ENCODE measurements at regions not wholly inside any gene's neighbourhood (a gene's known extent, or its start where the extent isn't known, plus 50 kb on each side); places are given as distances from the start of the nearest gene placed in this dataset.

- dilution Hi-C loops (cut with MboI; ENCODE audit: extremely low pct_ligation_motif_present, low sequenced_read_pairs) (no loop called here), intact Hi-C loops (cut with micrococcal nuclease) (no loop called here)
- H3K9me1 ChIP-seq (replicated peaks; ENCODE audit: control insufficient read depth, extremely low read depth, insufficient read depth, low read length): no peaks in the 10 kb centered on the region
- H3K4me1 ChIP-seq (ENCODE audit: control insufficient read depth, extremely low read depth, insufficient read depth, low read length): no peaks in the 10 kb centered on the region
- FAIRE-seq: no peak
- no peak overlapping the region for H2AFZ ChIP-seq (ENCODE audit: low read depth, low read length)
- H3K79me2 ChIP-seq (ENCODE audit: control insufficient read depth, insufficient read depth, low read length): no peaks in the 10 kb centered on the region
- H4K20me1 ChIP-seq (replicated peaks; ENCODE audit: control insufficient read depth, extremely low read depth, insufficient read depth, low read length): no peaks in the 10 kb centered on the region
- H3K9me3 ChIP-seq (replicated peaks; ENCODE audit: control insufficient read depth, insufficient read depth, low read length): no peaks in the 10 kb centered on the region
- H3K9ac ChIP-seq (replicated peaks; ENCODE audit: extremely low read depth, insufficient read depth, low read length): no peak overlapping the region
- H3K27me3 ChIP-seq (ENCODE audit: control insufficient read depth in 2 of 2, insufficient read depth in 2 of 2, low read length in 2 of 2): no peaks in the 10 kb centered on the region
- no peak overlapping the region for H3K27ac ChIP-seq (ENCODE audit: insufficient read depth, low read depth, low read length)
- POLR2A ChIA-PET: no interaction called here
- no TSS peak for BruUV-seq (replicated peaks)
- no peak for DNase-seq (ENCODE audit: low read depth, low spot score)
- H3K36me3 ChIP-seq (ENCODE audit: control insufficient read depth in 2 of 2, extremely low read depth in 1 of 2, insufficient read depth in 2 of 2, low read length in 2 of 2): no peaks in the 10 kb centered on the region
- CTCF ChIA-PET: interaction anchor here (0.9 kb wide), 1 partner anchor 104 kb away, joined by 3 read pairs; no protein-coding TSS in a partner anchor
- no peak overlapping the region for H3K4me3 ChIP-seq (replicated peaks in 1 of 3; ENCODE audit: insufficient read depth in 1 of 3, low read depth in 1 of 3, low read length in 3 of 3)
- H3K4me2 ChIP-seq (ENCODE audit: insufficient read depth, low read length): no peak overlapping the region
- TF ChIP-seq POLR2A (IDR thresholded peaks at IDR 0.05; ENCODE audit: low read depth, low read length): no peak
- TF ChIP-seq MAX (IDR thresholded peaks at IDR 0.05; ENCODE audit: insufficient read depth, insufficient read length): no peak
- TF ChIP-seq JUN (IDR thresholded peaks at IDR 0.05; ENCODE audit: borderline replicate concordance, insufficient read depth, insufficient read length, low read depth): no peak
- no peak for TF ChIP-seq MYC (IDR thresholded peaks at IDR 0.05; ENCODE audit: low read depth, low read length)
- no peak for TF ChIP-seq POLR2AphosphoS5 (IDR thresholded peaks at IDR 0.05; ENCODE audit: insufficient read depth, low read depth, low read length)
- no peak for TF ChIP-seq GATA2 (IDR thresholded peaks at IDR 0.05; ENCODE audit: insufficient read depth, insufficient read length, low read depth, low read length)
- no peak for TF ChIP-seq CTCF (IDR thresholded peaks at IDR 0.05; ENCODE audit: extremely low read depth in 1 of 2, insufficient read depth in 1 of 2, low read depth in 1 of 2, low read length in 2 of 2)
- TF ChIP-seq EZH2 (IDR thresholded peaks at IDR 0.05; ENCODE audit: borderline replicate concordance, low read depth, low read length, severe bottlenecking): no peak
- TF ChIP-seq FOS (IDR thresholded peaks at IDR 0.05; ENCODE audit: borderline replicate concordance, insufficient read depth, low read length): no peak
Observed at GRCh38 chr12:107451246-107451645, 234.4 kb upstream of the PWP1 start.
